K562 (cell line): ENCODE measurements at regions not wholly inside any gene's neighbourhood (a gene's known extent, or its start where the extent isn't known, plus 50 kb on each side); places are given as distances from the start of the nearest gene placed in this dataset.
A peak's percentile ranks its signal among the peaks of the same experiment; 100 is the strongest.

Experiments
- ELF2 ChIP-seq: fragments of 250-450 bp; sonication (Bioruptor Pico); IDR thresholded peaks from 2 replicates; pipeline ENCODE4 v1.5.0; 2021; ENCODE audit warnings: mild to moderate bottlenecking
- ETV1 ChIP-seq: fragments of 450-650 bp; conservative IDR thresholded peaks from 2 replicates; pipeline ENCODE4 v1.6.1; 2016; ENCODE audit warnings: missing genetic modification characterization, control low read depth, low read depth, missing compliant biosample characterization
- ETV5 ChIP-seq: sonication (generic); formaldehyde crosslinking; IDR thresholded peaks from 2 replicates; pipeline ENCODE4 v1.4.0; 2020; ENCODE audit warnings: low read depth, mild to moderate bottlenecking, missing genetic modification reagents
- ETV6 ChIP-seq, 3 experiments: fragments of 150-350 bp in 1 of 3; sonication (generic) in 1 of 3; formaldehyde crosslinking in 1 of 3; IDR thresholded peaks; 2 replicates each; pipeline versions ENCODE4 v1.6.1 to v1.8.0; 2014 to 2022; ENCODE audit warnings: borderline replicate concordance in 2 of 3, low read depth in 2 of 3, antibody characterized with exemption in 1 of 3, low read length in 1 of 3, mild to moderate bottlenecking in 1 of 3, missing genetic modification reagents in 1 of 3
- HDAC1 ChIP-seq, 2 experiments: fragments of 450-650 bp; IDR thresholded peaks; 2 replicates each; pipeline ENCODE4 v1.6.1; 2016 to 2017; ENCODE audit warnings: inconsistent platforms in 1 of 2, mild to moderate bottlenecking in 1 of 2, moderate library complexity in 1 of 2
- HDAC2 ChIP-seq: fragments of 450-650 bp; IDR thresholded peaks from 2 replicates; pipeline ENCODE4 v1.6.1; 2016; ENCODE audit warnings: mild to moderate bottlenecking
- HDAC3 ChIP-seq: fragments of 450-650 bp; IDR thresholded peaks from 2 replicates; pipeline ENCODE4 v1.6.1; 2018; ENCODE audit warnings: borderline replicate concordance, mild to moderate bottlenecking, moderate library complexity; ENCODE audit not compliant: partially characterized antibody
- HIVEP1 ChIP-seq: fragments of 250-450 bp; sonication (Bioruptor Pico); IDR thresholded peaks from 2 replicates; pipeline ENCODE4 v1.4.0; 2020; ENCODE audit warnings: mild to moderate bottlenecking
- HNRNPUL1 ChIP-seq: fragments of 200-400 bp; formaldehyde crosslinking; IDR thresholded peaks from 2 replicates; pipeline ENCODE4 v1.6.1; 2017; ENCODE audit warnings: low read length
- KLF16 ChIP-seq: IDR thresholded peaks from 2 replicates; pipeline ENCODE4 v1.6.1; 2016; ENCODE audit warnings: antibody characterized with exemption
- LEF1 ChIP-seq: fragments of 450-650 bp; IDR thresholded peaks from 2 replicates; pipeline ENCODE4 v1.6.1; 2016; ENCODE audit warnings: mild to moderate bottlenecking
- MBD2 ChIP-seq: sonication (generic); IDR thresholded peaks from 2 replicates; pipeline ENCODE4 v1.6.1; 2016; ENCODE audit warnings: low read depth, borderline replicate concordance
- MTA1 ChIP-seq: fragments of 450-650 bp; IDR thresholded peaks from 2 replicates; pipeline ENCODE4 v1.6.1; 2017; ENCODE audit warnings: borderline replicate concordance
- NCOA1 ChIP-seq: fragments of 450-650 bp; IDR thresholded peaks from 2 replicates; pipeline ENCODE4 v1.6.1; 2016; ENCODE audit warnings: low read depth
- NEUROD1 ChIP-seq: fragments of 150-350 bp; IDR thresholded peaks from 2 replicates; pipeline ENCODE4 v1.6.1; 2014; ENCODE audit warnings: borderline replicate concordance, low read length, low read depth; ENCODE audit not compliant: partially characterized antibody
- PURB ChIP-seq: sonication (generic); formaldehyde crosslinking; IDR thresholded peaks from 2 replicates; pipeline ENCODE4 v1.9.0; 2021; ENCODE audit warnings: low read depth, mild to moderate bottlenecking, missing genetic modification reagents
- SMAD4 ChIP-seq: fragments of 250-450 bp; sonication (Bioruptor Pico); conservative IDR thresholded peaks from 2 replicates; pipeline ENCODE4 v1.8.0; 2021; ENCODE audit warnings: inconsistent platforms, mild to moderate bottlenecking, moderate library complexity
- SOX6 ChIP-seq: fragments of 450-650 bp; IDR thresholded peaks from 2 replicates; pipeline ENCODE4 v1.6.1; 2014; ENCODE audit warnings: mild to moderate bottlenecking
- SRSF3 ChIP-seq: fragments of 200-400 bp; formaldehyde crosslinking; IDR thresholded peaks from 2 replicates; pipeline ENCODE4 v1.6.1; 2016; ENCODE audit warnings: mild to moderate bottlenecking, low read length, moderate library complexity; ENCODE audit not compliant: insufficient read depth
- XRCC5 ChIP-seq: fragments of 200-400 bp; formaldehyde crosslinking; IDR thresholded peaks from 2 replicates; pipeline ENCODE4 v1.6.1; 2017; ENCODE audit warnings: low read depth, mild to moderate bottlenecking, low read length
- ZBTB7A ChIP-seq: IDR thresholded peaks from 2 replicates; pipeline ENCODE4 v1.6.1; 2011; ENCODE audit warnings: low read depth, mild to moderate bottlenecking, low read length, moderate library complexity, borderline replicate concordance; ENCODE audit not compliant: control insufficient read depth
- ZC3H4 ChIP-seq: sonication (generic); formaldehyde crosslinking; IDR thresholded peaks from 2 replicates; pipeline ENCODE4 v1.9.0; 2021; ENCODE audit warnings: missing genetic modification reagents, borderline replicate concordance
- ZNF311 ChIP-seq: fragments of 250-450 bp; sonication (Bioruptor Pico); IDR thresholded peaks from 2 replicates; pipeline ENCODE4 v1.4.0; 2020; ENCODE audit warnings: mild to moderate bottlenecking, moderate library complexity
- ZNF780A ChIP-seq: fragments of 250-450 bp; sonication (Bioruptor Pico); IDR thresholded peaks from 2 replicates; pipeline ENCODE4 v1.5.0; 2021; ENCODE audit warnings: mild to moderate bottlenecking
- TF ChIP-seq, protein P1 (sequence below): fragments of 450-650 bp; IDR thresholded peaks from 2 replicates; pipeline ENCODE4 v1.6.1; 2017; ENCODE audit warnings: mild to moderate bottlenecking, moderate library complexity
- TF ChIP-seq, protein P2 (sequence below), 3 experiments: fragments of 200-800 bp in 1 of 3; sonication (Bioruptor generic) in 1 of 3; sonication (generic) in 1 of 3; formaldehyde crosslinking in 1 of 3; IDR thresholded peaks; 2 replicates each; pipeline versions ENCODE4 v1.6.1 to v1.8.0; 2016 to 2022; ENCODE audit warnings: mild to moderate bottlenecking in 2 of 3, missing compliant biosample characterization in 2 of 3, missing genetic modification characterization in 2 of 3, missing genetic modification reagents in 1 of 3
- TF ChIP-seq, protein P3 (sequence below): fragments of 450-650 bp; IDR thresholded peaks from 2 replicates; pipeline ENCODE4 v1.6.1; 2016; ENCODE audit warnings: missing biosample characterization, missing genetic modification characterization

DNA sequence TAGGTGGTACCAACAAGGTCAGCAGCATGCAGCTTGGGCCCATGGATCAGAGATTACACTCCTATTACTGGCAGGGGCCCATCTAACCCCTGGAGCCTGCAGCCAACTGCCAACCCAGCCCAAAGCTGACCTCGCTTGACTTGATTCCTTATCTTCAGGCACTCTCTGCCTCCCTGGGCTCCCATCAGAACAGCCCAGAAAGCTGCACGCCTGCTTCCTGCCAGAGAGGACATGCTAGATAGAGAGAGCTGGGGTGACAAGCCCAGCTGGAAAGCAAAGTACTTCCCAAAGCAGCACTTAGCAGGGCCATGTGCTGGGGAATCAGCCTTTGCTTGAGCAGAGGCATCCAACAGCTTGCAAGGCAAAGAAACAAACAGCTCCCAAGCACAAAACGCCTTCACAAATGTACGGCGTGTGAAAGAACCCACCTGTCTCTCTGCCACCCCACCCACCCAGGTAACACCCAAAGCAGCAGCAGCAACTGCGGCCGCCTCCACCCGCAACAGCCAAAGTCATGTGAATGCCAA is 74.2 kb upstream of the NLK start (continued):
- TF ChIP-seq, protein P1, sequence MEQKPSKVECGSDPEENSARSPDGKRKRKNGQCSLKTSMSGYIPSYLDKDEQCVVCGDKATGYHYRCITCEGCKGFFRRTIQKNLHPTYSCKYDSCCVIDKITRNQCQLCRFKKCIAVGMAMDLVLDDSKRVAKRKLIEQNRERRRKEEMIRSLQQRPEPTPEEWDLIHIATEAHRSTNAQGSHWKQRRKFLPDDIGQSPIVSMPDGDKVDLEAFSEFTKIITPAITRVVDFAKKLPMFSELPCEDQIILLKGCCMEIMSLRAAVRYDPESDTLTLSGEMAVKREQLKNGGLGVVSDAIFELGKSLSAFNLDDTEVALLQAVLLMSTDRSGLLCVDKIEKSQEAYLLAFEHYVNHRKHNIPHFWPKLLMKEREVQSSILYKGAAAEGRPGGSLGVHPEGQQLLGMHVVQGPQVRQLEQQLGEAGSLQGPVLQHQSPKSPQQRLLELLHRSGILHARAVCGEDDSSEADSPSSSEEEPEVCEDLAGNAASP = peak; percentile 77
- TF ChIP-seq SMAD4 (CRISPR knock-in tag) (peak; percentile 91), ZBTB7A (peak; percentile 62; the same call in 1 of the 2 replicates), ZNF311 (CRISPR knock-in tag) (peak; percentile 41; the same call in 1 of the 2 replicates), MBD2 (peak; percentile 74), ZNF780A (CRISPR knock-in tag) (no peak), ELF2 (CRISPR knock-in tag) (no peak), HNRNPUL1 (no peak), HDAC3 (peak; percentile 79), MTA1 (peak; percentile 52; the same call in 1 of the 2 replicates), KLF16 (peak; percentile 97), SRSF3 (no peak), NCOA1 (peak; percentile 94; the same call in 1 of the 2 replicates), PURB (CRISPR knock-in tag) (no peak), SOX6 (peak; percentile 90), XRCC5 (peak; percentile 90), ETV6 (IDR thresholded peaks at IDR 0.05; ENCODE audit: borderline replicate concordance in 1 of 2, low read depth in 2 of 2, low read length in 1 of 2) (peak in 1 of 2 experiments; percentile 70; a peak in 1 of 4 replicates), ETV6 (CRISPR knock-in tag; IDR thresholded peaks at IDR 0.05; ENCODE audit: borderline replicate concordance) (no peak), HDAC1 (IDR thresholded peaks at IDR 0.05) (peak in 1 of 2 experiments; percentile 81; a peak in 3 of 4 replicates), ETV1 (tag) (peak; percentile 92), ETV5 (CRISPR knock-in tag) (peak; percentile 88), NEUROD1 (peak; percentile 85), HDAC2 (peak; percentile 83), LEF1 (peak; percentile 83), ZC3H4 (CRISPR knock-in tag) (no peak), HIVEP1 (CRISPR knock-in tag) (peak; percentile 28; the same call in 1 of the 2 replicates)
- TF ChIP-seq, protein P2, sequence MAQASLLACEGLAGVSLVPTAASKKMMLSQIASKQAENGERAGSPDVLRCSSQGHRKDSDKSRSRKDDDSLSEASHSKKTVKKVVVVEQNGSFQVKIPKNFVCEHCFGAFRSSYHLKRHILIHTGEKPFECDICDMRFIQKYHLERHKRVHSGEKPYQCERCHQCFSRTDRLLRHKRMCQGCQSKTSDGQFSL (CRISPR knock-in tag; IDR thresholded peaks at IDR 0.05) = no peak
- TF ChIP-seq, protein P2 (tag; IDR thresholded peaks at IDR 0.05) = 0 out of 4 replicates have a peak, but pooled peaks of 1 of the 2 experiments have one; percentile 17
- TF ChIP-seq, protein P3, sequence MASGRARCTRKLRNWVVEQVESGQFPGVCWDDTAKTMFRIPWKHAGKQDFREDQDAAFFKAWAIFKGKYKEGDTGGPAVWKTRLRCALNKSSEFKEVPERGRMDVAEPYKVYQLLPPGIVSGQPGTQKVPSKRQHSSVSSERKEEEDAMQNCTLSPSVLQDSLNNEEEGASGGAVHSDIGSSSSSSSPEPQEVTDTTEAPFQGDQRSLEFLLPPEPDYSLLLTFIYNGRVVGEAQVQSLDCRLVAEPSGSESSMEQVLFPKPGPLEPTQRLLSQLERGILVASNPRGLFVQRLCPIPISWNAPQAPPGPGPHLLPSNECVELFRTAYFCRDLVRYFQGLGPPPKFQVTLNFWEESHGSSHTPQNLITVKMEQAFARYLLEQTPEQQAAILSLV (tag) = peak; percentile 38; the same call in 1 of the 2 replicates
